NCI-H187 (cell line): ENCODE measurements at regions not wholly inside any gene's neighbourhood (a gene's known extent, or its start where the extent isn't known, plus 50 kb on each side); places are given as distances from the start of the nearest gene placed in this dataset.

ENCODE experiments used
- DNase-seq, 2 experiments: peaks; one replicate each; lab custom pipeline; 2025; lab: John Stamatoyannopoulos, UW

- DNase-seq = no peak
These were observed 184.4 kb downstream of the SIPA1L2 start for GRCh38 chr1:232445361-232446106.

GRCh38 chr1:232443372-232443771 is 186.6 kb downstream of the SIPA1L2 start:
- DNase-seq = no peak

- DNase-seq = no peak
These were observed 188.9 kb downstream of the SIPA1L2 start for GRCh38 chr1:232441036-232441411.

GRCh38 chr1:232440325-232441035 is 189.5 kb downstream of the SIPA1L2 start:
- DNase-seq = no peak

GRCh38 chr1:232439011-232439410 is 190.9 kb downstream of the SIPA1L2 start:
- no peak for DNase-seq

- no peak for DNase-seq
These were observed 191.5 kb downstream of the SIPA1L2 start for GRCh38 chr1:232438476-232438875.

GRCh38 chr1:232437510-232437909 is 192.4 kb downstream of the SIPA1L2 start:
- DNase-seq = no peak

- DNase-seq = no peak
These were observed 194.2 kb downstream of the SIPA1L2 start for GRCh38 chr1:232435729-232436128.

GRCh38 chr1:232432313-232432712 is 197.6 kb downstream of the SIPA1L2 start:
- DNase-seq = no peak

- DNase-seq = no peak
These were observed 198.2 kb downstream of the SIPA1L2 start for GRCh38 chr1:232431748-232432147.

GRCh38 chr1:232431326-232431725 is 198.6 kb downstream of the SIPA1L2 start:
- DNase-seq = no peak

- no peak for DNase-seq
These were observed 199.5 kb downstream of the SIPA1L2 start for GRCh38 chr1:232430467-232430866.

GRCh38 chr1:232428786-232429530 is 201.0 kb downstream of the SIPA1L2 start:
- DNase-seq = no peak

- DNase-seq = no peak
These were observed 201.8 kb downstream of the SIPA1L2 start for GRCh38 chr1:232428036-232428645.

- DNase-seq = no peak
These were observed 203.1 kb downstream of the SIPA1L2 start for GRCh38 chr1:232426801-232427200.

GRCh38 chr1:232425421-232425820 is 204.5 kb downstream of the SIPA1L2 start:
- DNase-seq = no peak

- DNase-seq = no peak
These were observed 206.3 kb downstream of the SIPA1L2 start for GRCh38 chr1:232423591-232423990.

- no peak for DNase-seq
These were observed 207.0 kb downstream of the SIPA1L2 start for GRCh38 chr1:232422898-232423297.

- DNase-seq = no peak
These were observed 207.8 kb downstream of the SIPA1L2 start for GRCh38 chr1:232422098-232422497.

GRCh38 chr1:232421143-232421796 is 208.7 kb downstream of the SIPA1L2 start:
- peak; percentile 42 to 52 for DNase-seq

GRCh38 chr1:232417636-232418248 is 212.2 kb downstream of the SIPA1L2 start:
- no peak for DNase-seq
